ENCODE measurements at regions not wholly inside any gene's neighbourhood (a gene's known extent, or its start where the extent isn't known, plus 50 kb on each side); places are given as distances from the start of the nearest gene placed in this dataset.

DNA sequence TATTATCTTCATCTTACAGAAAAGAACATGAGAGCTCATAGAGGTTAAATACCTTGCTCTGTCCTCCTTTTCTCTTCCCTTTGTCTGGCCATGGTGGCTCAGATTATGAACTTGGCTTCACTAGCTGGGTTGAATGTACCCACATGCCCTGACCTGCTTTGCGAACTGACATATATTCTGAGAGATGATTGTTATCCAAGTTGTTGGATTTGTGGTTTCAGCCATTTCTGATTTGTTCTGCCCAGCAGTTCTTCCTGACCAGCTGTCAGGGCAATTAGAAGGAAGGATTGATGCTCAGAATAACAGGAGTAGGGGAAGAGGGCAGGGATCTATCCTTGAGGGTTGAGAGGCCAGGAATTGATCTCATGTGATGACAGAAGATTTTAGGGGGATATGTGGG is 236.8 kb upstream of the FAM98A start:
- TF ChIP-seq, protein P1, sequence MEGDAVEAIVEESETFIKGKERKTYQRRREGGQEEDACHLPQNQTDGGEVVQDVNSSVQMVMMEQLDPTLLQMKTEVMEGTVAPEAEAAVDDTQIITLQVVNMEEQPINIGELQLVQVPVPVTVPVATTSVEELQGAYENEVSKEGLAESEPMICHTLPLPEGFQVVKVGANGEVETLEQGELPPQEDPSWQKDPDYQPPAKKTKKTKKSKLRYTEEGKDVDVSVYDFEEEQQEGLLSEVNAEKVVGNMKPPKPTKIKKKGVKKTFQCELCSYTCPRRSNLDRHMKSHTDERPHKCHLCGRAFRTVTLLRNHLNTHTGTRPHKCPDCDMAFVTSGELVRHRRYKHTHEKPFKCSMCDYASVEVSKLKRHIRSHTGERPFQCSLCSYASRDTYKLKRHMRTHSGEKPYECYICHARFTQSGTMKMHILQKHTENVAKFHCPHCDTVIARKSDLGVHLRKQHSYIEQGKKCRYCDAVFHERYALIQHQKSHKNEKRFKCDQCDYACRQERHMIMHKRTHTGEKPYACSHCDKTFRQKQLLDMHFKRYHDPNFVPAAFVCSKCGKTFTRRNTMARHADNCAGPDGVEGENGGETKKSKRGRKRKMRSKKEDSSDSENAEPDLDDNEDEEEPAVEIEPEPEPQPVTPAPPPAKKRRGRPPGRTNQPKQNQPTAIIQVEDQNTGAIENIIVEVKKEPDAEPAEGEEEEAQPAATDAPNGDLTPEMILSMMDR (conservative IDR thresholded peaks at IDR 0.05; ENCODE audit: control insufficient read depth, insufficient read depth, low read depth, low read length): no peak
- H3K4me3 ChIP-seq (ENCODE audit: control insufficient read depth, low read depth, low read length): no peak overlapping the region
- no peak for DNase-seq (ENCODE audit: low read depth)

DNA sequence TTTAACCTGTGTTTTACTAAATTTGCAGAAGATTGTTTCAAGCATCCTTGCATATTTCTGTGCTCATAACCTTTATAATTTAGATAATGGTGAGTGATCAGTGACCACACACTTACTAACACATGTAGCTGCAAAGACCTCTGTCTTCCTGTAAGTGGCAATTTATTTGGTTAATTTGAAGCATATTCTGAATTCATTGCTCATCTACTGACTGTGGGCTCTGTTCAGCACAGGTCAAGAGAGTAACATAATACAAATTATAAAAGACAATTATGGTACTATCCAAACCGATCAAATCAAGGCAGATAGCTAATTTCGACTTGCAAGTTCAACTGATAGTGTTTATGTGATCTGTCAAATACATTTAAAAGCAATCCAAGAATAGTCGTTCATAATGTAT is 223.9 kb upstream of the FAM98A start:
- no peak for DNase-seq (ENCODE audit: low read depth)
- TF ChIP-seq, protein P1 (conservative IDR thresholded peaks at IDR 0.05; ENCODE audit: control insufficient read depth, insufficient read depth, low read depth, low read length): no peak
- no peak overlapping the region for H3K4me3 ChIP-seq (ENCODE audit: control insufficient read depth, low read depth, low read length)

DNA sequence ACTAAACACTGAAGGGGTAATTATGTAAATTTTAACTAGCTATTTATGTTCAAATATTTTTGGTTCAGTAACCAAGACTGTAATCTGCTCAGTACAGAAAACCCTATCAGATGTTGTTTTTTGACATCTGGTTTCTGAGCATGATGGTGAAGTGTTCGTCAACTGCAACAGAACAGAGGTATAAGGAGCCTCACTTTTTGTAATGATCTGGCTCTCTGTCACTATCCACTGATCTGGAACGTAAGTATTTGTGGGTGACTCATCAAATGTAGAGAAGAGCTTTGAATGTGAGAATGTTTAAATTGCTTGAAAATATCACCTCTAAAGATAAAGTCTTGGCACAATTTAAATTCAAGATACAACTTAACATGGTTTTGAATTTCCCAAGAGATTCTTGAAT is 213.6 kb upstream of the FAM98A start:
- TF ChIP-seq, protein P1 (conservative IDR thresholded peaks at IDR 0.05; ENCODE audit: control insufficient read depth, insufficient read depth, low read depth, low read length): no peak

DNA sequence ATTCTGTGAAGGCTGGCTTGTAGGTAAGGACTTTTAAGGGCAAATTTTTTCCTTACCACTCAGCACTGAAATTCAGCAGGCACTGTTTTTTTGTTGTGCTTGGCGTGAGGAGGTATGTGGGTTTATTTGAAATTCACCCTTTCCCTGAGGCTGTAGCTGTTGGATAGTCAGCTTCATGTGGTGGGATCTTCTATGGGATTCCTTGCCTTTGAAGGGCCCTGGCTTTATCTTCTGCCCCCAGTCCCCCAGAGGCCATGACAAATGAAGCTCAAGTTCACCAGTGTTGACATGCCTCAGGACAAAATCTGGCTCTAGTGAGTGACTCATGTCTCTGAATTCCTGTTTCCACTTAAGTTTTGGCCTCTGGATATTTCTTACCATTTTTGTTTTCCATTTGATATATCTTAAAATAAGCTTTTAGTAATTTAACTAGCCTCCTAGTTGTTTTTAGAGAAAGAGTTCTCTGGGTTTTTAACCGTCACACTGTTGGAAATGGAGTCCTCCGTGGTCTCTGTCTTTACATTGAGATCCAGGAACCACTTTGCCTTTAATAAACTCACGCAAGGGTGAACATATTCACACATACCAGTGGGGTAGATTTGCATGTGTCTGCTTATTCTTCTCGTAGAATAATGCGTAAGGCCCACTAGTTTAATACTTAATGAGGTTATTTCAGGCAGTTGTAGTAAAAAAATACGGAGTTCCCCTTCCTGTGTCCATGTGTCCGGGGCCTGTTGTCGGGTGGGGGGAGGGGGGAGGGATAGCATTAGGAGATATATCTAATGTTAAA is 211.1 kb upstream of the FAM98A start:
- H3K4me3 ChIP-seq (ENCODE audit: control insufficient read depth, low read depth, low read length): no peak overlapping the region
- peak; percentile 72 for DNase-seq (ENCODE audit: low read depth)
- TF ChIP-seq, protein P1 (conservative IDR thresholded peaks at IDR 0.05; ENCODE audit: control insufficient read depth, insufficient read depth, low read depth, low read length): no peak

More for the DNA sequence above, 213.6 kb upstream of the FAM98A start:
- peak; percentile 0 for DNase-seq (ENCODE audit: low read depth)
- H3K4me3 ChIP-seq (ENCODE audit: control insufficient read depth, low read depth, low read length): no peak overlapping the region

DNA sequence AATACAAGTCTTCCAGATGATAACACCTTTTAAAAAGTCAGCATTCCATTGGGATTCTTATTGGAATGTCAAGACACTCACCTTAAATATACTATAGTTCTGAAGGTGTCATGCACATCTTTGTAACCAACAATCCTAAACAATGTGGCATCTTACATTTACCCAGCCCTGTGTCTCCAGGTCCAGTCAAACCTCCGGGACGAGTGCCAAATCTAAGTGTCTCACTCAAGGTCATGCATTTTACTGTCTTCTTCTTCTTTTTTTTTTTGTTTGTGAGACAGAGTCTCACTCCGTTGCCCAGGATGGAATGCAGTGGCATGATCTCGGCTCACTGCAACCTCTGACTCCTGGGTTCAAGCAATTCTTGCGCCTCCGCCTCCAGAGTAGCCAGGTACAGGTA is 206.9 kb upstream of the FAM98A start:
- DNase-seq (ENCODE audit: low read depth): no peak
- H3K4me3 ChIP-seq (ENCODE audit: control insufficient read depth, low read depth, low read length): no peak overlapping the region
- TF ChIP-seq, protein P1 (conservative IDR thresholded peaks at IDR 0.05; ENCODE audit: control insufficient read depth, insufficient read depth, low read depth, low read length): no peak

DNA sequence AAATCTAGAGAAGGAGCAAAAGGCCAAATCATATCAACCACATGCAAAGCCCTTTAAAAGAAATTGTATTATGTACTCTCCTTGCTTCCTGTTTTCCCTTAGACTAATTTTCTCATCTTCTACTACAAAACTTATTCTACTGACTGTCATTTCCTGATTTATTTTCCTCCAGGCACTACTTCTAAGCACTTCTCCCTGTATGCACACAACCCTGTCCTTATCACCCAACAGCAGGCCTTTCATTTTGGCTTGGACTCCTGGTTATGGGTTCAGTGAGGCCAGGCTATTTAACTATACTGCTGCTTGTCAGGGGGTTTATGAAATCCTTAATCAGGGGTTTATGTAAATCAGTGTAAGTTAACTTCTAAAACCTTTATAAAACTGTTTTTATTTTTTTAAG is 205.1 kb upstream of the FAM98A start:
- TF ChIP-seq, protein P1 (conservative IDR thresholded peaks at IDR 0.05; ENCODE audit: control insufficient read depth, insufficient read depth, low read depth, low read length): no peak
- no peak overlapping the region for H3K4me3 ChIP-seq (ENCODE audit: control insufficient read depth, low read depth, low read length)
- no peak for DNase-seq (ENCODE audit: low read depth)
